DOHH2 (cell line): ENCODE measurements at regions not wholly inside any gene's neighbourhood (a gene's known extent, or its start where the extent isn't known, plus 50 kb on each side); places are given as distances from the start of the nearest gene placed in this dataset.
"Not testable (repeated sequence)": the region's sequence is repeated elsewhere in the genome, so short reads cannot be mapped to it uniquely, and the experiment has no call there.

ENCODE experiments used
- H3F3A ChIP-seq: fragments of 200-600 bp; sonication (generic), shearing (Covaris generic); 2 replicates; pipeline ENCODE4 v1.6.0; 2016; ENCODE audit warnings: antibody characterized with exemption, mild to moderate bottlenecking; ENCODE audit not compliant: control insufficient read depth, insufficient read depth
- H3K27ac ChIP-seq: fragments of 200-600 bp; sonication (generic); 2 replicates; pipeline ENCODE4 v1.5.1; 2014; ENCODE audit warnings: low read depth, mild to moderate bottlenecking, low read length, moderate library complexity
- H3K27me3 ChIP-seq: fragments of 200-600 bp; sonication (generic); 2 replicates; pipeline ENCODE4 v1.6.1; 2014; ENCODE audit warnings: mild to moderate bottlenecking, low read length, mixed read lengths; ENCODE audit not compliant: control insufficient read depth
- H3K36me3 ChIP-seq: fragments of 200-600 bp; sonication (generic); 2 replicates; pipeline ENCODE4 v1.6.1; 2014; ENCODE audit warnings: mild to moderate bottlenecking, low read length, moderate library complexity, mixed read lengths; ENCODE audit not compliant: control insufficient read depth
- H3K4me1 ChIP-seq: fragments of 200-600 bp; sonication (generic); 2 replicates; pipeline ENCODE4 v1.6.1; 2014; ENCODE audit warnings: mild to moderate bottlenecking, low read length, mixed read lengths; ENCODE audit not compliant: control insufficient read depth
- H3K4me2 ChIP-seq: fragments of 200-600 bp; sonication (generic); 2 replicates; pipeline ENCODE4 v1.6.0; 2014; ENCODE audit warnings: mild to moderate bottlenecking, low read length, moderate library complexity
- H3K4me3 ChIP-seq: fragments of 200-600 bp; sonication (generic); 2 replicates; pipeline ENCODE4 v1.5.1; 2014; ENCODE audit warnings: mild to moderate bottlenecking, low read length, mixed read lengths
- H3K79me2 ChIP-seq: fragments of 200-600 bp; sonication (generic); 2 replicates; pipeline ENCODE4 v1.6.1; 2014; ENCODE audit warnings: mild to moderate bottlenecking, low read length, mixed read lengths; ENCODE audit not compliant: control insufficient read depth
- H3K9me2 ChIP-seq: fragments of 200-600 bp; sonication (generic); replicated peaks from 2 replicates; pipeline ENCODE4 v1.6.1; 2014; ENCODE audit warnings: mild to moderate bottlenecking, low read length, mixed read lengths; ENCODE audit not compliant: control insufficient read depth
- H3K9me3 ChIP-seq: fragments of 200-600 bp; sonication (generic); 2 replicates; pipeline ENCODE4 v1.6.1; 2014; ENCODE audit warnings: antibody characterized with exemption, low read length, mixed read lengths; ENCODE audit not compliant: control insufficient read depth, insufficient read depth
- H4K20me1 ChIP-seq: fragments of 200-600 bp; sonication (generic); 2 replicates; pipeline ENCODE4 v1.6.0; 2014; ENCODE audit warnings: low read depth, mild to moderate bottlenecking, antibody characterized with exemption, low read length, moderate library complexity; ENCODE audit not compliant: control insufficient read depth, insufficient read depth
- EZH2phosphoT487 ChIP-seq: fragments of 200-600 bp; sonication (generic); IDR thresholded peaks from 2 replicates; pipeline ENCODE4 v1.6.1; 2017; ENCODE audit warnings: borderline replicate concordance, mild to moderate bottlenecking, antibody characterized with exemption, low read length, moderate library complexity, mixed read lengths
- TF ChIP-seq, protein P1 (sequence below): fragments of 200-600 bp; sonication (generic); IDR thresholded peaks from one replicate; pipeline ENCODE4 v1.5.1; 2014; ENCODE audit warnings: antibody characterized with exemption, mild to moderate bottlenecking, low read depth, low read length; ENCODE audit not compliant: poor library complexity, severe bottlenecking

DNA sequence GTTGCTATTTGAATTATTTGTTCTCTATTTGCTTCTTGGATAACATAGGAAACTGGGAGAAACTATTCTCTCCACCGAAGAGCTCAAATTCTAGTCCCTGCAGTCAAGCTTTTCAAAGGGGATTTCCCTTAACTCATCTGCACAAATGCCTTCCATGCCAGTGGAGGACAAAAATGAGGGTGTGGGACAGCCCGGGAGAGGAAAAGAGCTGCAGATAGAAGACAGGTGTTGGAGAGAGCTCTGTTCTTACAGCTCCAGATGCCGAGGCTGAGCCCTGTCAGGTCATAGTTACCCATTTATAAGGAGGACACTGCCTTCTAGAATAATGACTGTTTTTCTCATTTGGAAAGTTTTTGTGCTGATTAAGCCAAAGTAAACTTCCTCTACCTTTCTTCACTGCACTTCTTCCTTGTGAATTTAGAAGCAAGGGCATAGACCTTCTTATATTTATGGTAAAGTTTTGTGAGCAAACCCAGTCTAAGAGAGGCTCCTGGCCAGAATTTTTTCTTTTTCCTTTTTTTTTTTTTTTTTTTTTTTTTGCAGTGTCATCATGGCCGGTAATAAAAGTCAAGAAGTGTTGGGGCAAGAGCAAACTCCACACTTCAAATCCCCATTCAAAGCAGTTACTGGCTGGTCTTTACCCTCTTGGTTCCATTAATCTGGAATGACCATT lies 177.2 kb downstream of the ABCC12 start:
- H3F3A ChIP-seq, result no peaks in the 10 kb centered on the region
- no peaks in the 10 kb centered on the region for H3K27me3 ChIP-seq
- H3K4me3 ChIP-seq, result no peak overlapping the region
- H3K36me3 ChIP-seq, result no peaks in the 10 kb centered on the region
- no peaks in the 10 kb centered on the region for H4K20me1 ChIP-seq
- H3K4me2 ChIP-seq, result no peak overlapping the region
- no peaks in the 10 kb centered on the region for H3K4me1 ChIP-seq
- H3K9me2 ChIP-seq, result no peaks in the 10 kb centered on the region
- no peaks in the 10 kb centered on the region for H3K79me2 ChIP-seq
- H3K9me3 ChIP-seq, result no peaks in the 10 kb centered on the region
- no peak for TF ChIP-seq EZH2phosphoT487
- TF ChIP-seq, protein P1, sequence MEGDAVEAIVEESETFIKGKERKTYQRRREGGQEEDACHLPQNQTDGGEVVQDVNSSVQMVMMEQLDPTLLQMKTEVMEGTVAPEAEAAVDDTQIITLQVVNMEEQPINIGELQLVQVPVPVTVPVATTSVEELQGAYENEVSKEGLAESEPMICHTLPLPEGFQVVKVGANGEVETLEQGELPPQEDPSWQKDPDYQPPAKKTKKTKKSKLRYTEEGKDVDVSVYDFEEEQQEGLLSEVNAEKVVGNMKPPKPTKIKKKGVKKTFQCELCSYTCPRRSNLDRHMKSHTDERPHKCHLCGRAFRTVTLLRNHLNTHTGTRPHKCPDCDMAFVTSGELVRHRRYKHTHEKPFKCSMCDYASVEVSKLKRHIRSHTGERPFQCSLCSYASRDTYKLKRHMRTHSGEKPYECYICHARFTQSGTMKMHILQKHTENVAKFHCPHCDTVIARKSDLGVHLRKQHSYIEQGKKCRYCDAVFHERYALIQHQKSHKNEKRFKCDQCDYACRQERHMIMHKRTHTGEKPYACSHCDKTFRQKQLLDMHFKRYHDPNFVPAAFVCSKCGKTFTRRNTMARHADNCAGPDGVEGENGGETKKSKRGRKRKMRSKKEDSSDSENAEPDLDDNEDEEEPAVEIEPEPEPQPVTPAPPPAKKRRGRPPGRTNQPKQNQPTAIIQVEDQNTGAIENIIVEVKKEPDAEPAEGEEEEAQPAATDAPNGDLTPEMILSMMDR, result no peak
- H3K27ac ChIP-seq, result no peak overlapping the region

DNA sequence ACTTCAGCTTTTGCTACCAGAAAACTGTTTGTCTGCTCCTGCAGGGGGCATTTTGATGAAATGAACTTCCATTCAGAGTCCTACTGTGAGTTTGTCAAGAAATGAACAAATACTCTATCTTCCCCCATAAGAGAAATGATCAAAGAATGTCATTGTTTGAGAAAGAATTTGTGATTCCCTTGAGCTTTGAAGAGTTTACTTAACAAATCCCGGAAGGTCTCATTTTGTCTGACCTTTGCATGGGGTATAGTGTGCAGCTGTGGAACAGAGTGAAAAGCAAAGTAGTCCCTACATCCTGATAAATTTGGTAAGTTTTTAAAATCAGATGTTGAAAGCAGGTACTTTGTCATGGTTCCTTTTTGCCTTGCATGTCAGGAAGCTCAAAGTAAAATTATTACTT lies 178.0 kb downstream of the ABCC12 start:
- Histone ChIP-seq H3K79me2 (no peaks in the 10 kb centered on the region), H3F3A (no peaks in the 10 kb centered on the region), H3K9me2 (no peaks in the 10 kb centered on the region), H3K4me2 (no peak overlapping the region), H3K4me1 (no peaks in the 10 kb centered on the region), H4K20me1 (no peaks in the 10 kb centered on the region), H3K27me3 (no peaks in the 10 kb centered on the region), H3K36me3 (no peaks in the 10 kb centered on the region), H3K4me3 (no peak overlapping the region), H3K27ac (no peak overlapping the region), H3K9me3 (no peaks in the 10 kb centered on the region)
- no peak for TF ChIP-seq EZH2phosphoT487
- TF ChIP-seq, protein P1, result no peak

DNA sequence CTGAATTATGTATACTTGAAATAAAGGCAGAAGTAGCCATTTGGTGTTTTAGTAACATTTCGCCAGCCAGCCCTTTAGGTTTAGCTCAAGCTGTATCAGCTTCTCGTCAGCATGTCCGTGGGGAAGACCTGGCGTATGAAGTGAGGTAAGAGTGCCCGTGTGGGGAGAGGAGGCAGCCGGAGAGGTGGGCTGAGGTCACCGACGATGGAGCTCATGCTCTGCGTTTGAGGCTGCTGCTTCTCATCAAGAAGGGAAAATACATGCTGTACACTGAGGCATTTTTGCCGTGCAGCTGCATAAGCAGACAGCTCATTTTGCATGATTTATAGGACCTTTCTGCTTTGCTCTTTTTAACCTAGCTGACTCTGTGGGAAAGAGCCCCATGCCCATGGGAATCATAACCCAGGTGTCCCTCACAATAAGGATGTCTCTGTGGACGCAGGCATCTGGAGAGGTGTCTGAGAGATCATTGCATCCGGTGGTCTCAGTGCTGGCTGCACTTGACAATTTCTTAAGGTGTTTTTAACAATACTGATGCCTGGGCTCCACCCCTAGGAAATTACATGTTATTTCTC lies 179.1 kb downstream of the ABCC12 start:
- Histone ChIP-seq H3K9me3 (no peaks in the 10 kb centered on the region), H3F3A (no peaks in the 10 kb centered on the region), H3K27ac (no peak overlapping the region), H3K4me3 (no peak overlapping the region), H3K4me2 (no peak overlapping the region), H3K4me1 (no peaks in the 10 kb centered on the region), H4K20me1 (no peaks in the 10 kb centered on the region), H3K9me2 (no peaks in the 10 kb centered on the region), H3K79me2 (no peaks in the 10 kb centered on the region), H3K36me3 (no peaks in the 10 kb centered on the region), H3K27me3 (no peaks in the 10 kb centered on the region)
- TF ChIP-seq, protein P1, result no peak
- no peak for TF ChIP-seq EZH2phosphoT487

DNA sequence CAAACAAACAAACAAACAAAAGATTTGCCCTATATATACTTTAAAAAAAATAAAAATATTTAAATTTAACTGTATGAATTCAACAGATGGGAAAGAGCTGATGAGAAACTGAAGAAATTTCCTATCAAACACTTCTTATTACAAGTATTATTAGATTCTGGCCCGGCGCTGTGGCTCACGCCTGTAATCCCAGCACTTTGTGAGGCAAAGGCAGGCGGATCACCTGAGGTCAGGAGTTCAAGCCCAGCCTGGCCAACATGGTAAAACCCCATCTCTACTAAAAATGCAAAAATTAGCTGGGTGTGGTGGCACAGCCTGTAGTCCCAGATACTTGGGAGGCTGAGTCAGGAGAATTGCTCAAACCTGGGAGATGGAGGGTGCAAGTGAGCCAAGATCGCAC lies 180.8 kb downstream of the ABCC12 start:
- H3K9me2 ChIP-seq, H3K9me3 ChIP-seq, H3K4me1 ChIP-seq, H3K27ac ChIP-seq, H3K36me3 ChIP-seq, H3F3A ChIP-seq, H3K27me3 ChIP-seq, H4K20me1 ChIP-seq, H3K4me2 ChIP-seq, H3K4me3 ChIP-seq, H3K79me2 ChIP-seq: not testable (repeated sequence)
